Esophagus squamous epithelium (tissue), 4 donors: ENCODE measurements at regions not wholly inside any gene's neighbourhood (a gene's known extent, or its start where the extent isn't known, plus 50 kb on each side); places are given as distances from the start of the nearest gene placed in this dataset.

ENCODE experiments used
- POLR2A ChIP-seq, 4 donors: fragments of 450-650 bp; IDR thresholded peaks; one replicate each; pipeline ENCODE4 v1.6.1; 2017; ENCODE audit warnings: antibody characterized with exemption in 4 of 4, mild to moderate bottlenecking in 4 of 4, moderate library complexity in 3 of 4
- TF ChIP-seq, protein P1 (sequence below), 6 experiments: fragments of 450-650 bp in 4 of 6; fragments of 200-600 bp in 2 of 6; sonication (generic) in 2 of 6; IDR thresholded peaks; one replicate each; pipeline ENCODE4 v1.5.1; 2016 to 2019; ENCODE audit warnings: antibody characterized with exemption in 6 of 6, mild to moderate bottlenecking in 4 of 6, moderate library complexity in 4 of 6

DNA sequence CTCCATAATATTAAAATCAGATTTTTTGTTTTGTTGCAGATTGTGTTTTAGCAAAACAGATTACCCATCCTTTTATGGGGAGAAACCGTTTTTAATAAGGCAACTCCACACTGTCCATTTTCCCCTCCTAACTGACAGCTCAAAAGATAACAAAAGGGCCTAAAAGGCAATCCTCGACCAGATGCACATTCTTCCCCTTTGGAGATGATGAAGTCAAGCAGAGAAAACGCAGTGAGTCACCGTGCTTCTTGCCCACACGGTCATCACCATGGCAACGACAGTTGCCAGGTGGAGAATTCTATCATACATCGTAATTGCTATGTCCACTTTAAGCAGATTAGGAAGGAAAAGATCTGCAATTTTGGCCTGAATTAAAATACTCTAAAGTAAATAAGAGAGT is 96.4 kb downstream of the DIRAS2 start:
- TF ChIP-seq, protein P1, sequence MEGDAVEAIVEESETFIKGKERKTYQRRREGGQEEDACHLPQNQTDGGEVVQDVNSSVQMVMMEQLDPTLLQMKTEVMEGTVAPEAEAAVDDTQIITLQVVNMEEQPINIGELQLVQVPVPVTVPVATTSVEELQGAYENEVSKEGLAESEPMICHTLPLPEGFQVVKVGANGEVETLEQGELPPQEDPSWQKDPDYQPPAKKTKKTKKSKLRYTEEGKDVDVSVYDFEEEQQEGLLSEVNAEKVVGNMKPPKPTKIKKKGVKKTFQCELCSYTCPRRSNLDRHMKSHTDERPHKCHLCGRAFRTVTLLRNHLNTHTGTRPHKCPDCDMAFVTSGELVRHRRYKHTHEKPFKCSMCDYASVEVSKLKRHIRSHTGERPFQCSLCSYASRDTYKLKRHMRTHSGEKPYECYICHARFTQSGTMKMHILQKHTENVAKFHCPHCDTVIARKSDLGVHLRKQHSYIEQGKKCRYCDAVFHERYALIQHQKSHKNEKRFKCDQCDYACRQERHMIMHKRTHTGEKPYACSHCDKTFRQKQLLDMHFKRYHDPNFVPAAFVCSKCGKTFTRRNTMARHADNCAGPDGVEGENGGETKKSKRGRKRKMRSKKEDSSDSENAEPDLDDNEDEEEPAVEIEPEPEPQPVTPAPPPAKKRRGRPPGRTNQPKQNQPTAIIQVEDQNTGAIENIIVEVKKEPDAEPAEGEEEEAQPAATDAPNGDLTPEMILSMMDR (IDR thresholded peaks at IDR 0.05): no peak
- TF ChIP-seq POLR2A (IDR thresholded peaks at IDR 0.05): no peak
